WERI-Rb-1 (cell line): ENCODE measurements at regions not wholly inside any gene's neighbourhood (a gene's known extent, or its start where the extent isn't known, plus 50 kb on each side); places are given as distances from the start of the nearest gene placed in this dataset.

Source experiments
- DNase-seq: peaks from one replicate; pipeline ENCODE4 v3.0.0-alpha.2; 2020
- H3K27ac ChIP-seq: fragments of 250-450 bp; sonication (Bioruptor Pico); 2 replicates; pipeline ENCODE4 v1.5.1; 2020; ENCODE audit warnings: mild to moderate bottlenecking, moderate library complexity
- H3K27me3 ChIP-seq: fragments of 250-450 bp; sonication (Bioruptor Pico); 2 replicates; pipeline ENCODE4 v1.5.1; 2021; ENCODE audit warnings: mild to moderate bottlenecking, low read depth, moderate library complexity; ENCODE audit not compliant: insufficient read depth, severe bottlenecking
- H3K36me3 ChIP-seq: fragments of 250-450 bp; sonication (Bioruptor Pico); 2 replicates; pipeline ENCODE4 v1.5.1; 2020; ENCODE audit warnings: mild to moderate bottlenecking, moderate library complexity
- H3K4me3 ChIP-seq: 2 replicates; pipeline ENCODE4 v1.5.1; 2011; ENCODE audit warnings: low read depth, mild to moderate bottlenecking, control low read depth, low read length
- H3K9me3 ChIP-seq: fragments of 250-450 bp; sonication (Bioruptor Pico); 2 replicates; pipeline ENCODE4 v1.5.1; 2021; ENCODE audit warnings: mild to moderate bottlenecking, moderate library complexity; ENCODE audit not compliant: severe bottlenecking
- CTCF ChIP-seq: IDR thresholded peaks from 2 replicates; pipeline ENCODE4 v1.5.1; 2011; ENCODE audit warnings: low read depth, mild to moderate bottlenecking, control low read depth, inconsistent platforms, low read length

GRCh38 chr1:193799371-193799770 is 613.0 kb upstream of the B3GALT2 start:
- Histone ChIP-seq H3K36me3 (no peaks in the 10 kb centered on the region), H3K4me3 (no peak overlapping the region)
- TF ChIP-seq CTCF: no peak

GRCh38 chr1:193794239-193794638 is 607.8 kb upstream of the B3GALT2 start:
- Histone ChIP-seq H3K27me3 (no peaks in the 10 kb centered on the region), H3K4me3 (no peak overlapping the region), H3K9me3 (no peaks in the 10 kb centered on the region), H3K36me3 (no peaks in the 10 kb centered on the region), H3K27ac (no peak overlapping the region)
- no peak for TF ChIP-seq CTCF
- no peak for DNase-seq

More at GRCh38 chr1:193799371-193799770, 613.0 kb upstream of the B3GALT2 start:
- Histone ChIP-seq H3K9me3 (no peaks in the 10 kb centered on the region), H3K27ac (no peak overlapping the region), H3K27me3 (no peaks in the 10 kb centered on the region)
- no peak for DNase-seq

GRCh38 chr1:193791746-193792145 is 605.3 kb upstream of the B3GALT2 start:
- no peaks in the 10 kb centered on the region for H3K9me3 ChIP-seq
- no peak overlapping the region for H3K4me3 ChIP-seq
- no peak overlapping the region for H3K27ac ChIP-seq

GRCh38 chr1:193787061-193787460 is 600.6 kb upstream of the B3GALT2 start:
- TF ChIP-seq CTCF: no peak
- DNase-seq: no peak
- Histone ChIP-seq H3K36me3 (no peaks in the 10 kb centered on the region), H3K4me3 (no peak overlapping the region), H3K9me3 (no peaks in the 10 kb centered on the region), H3K27me3 (no peaks in the 10 kb centered on the region), H3K27ac (no peak overlapping the region)

More at GRCh38 chr1:193791746-193792145, 605.3 kb upstream of the B3GALT2 start:
- no peak for DNase-seq
- no peak for TF ChIP-seq CTCF
- Histone ChIP-seq H3K27me3 (no peaks in the 10 kb centered on the region), H3K36me3 (no peaks in the 10 kb centered on the region)

GRCh38 chr1:193785850-193786420 is 599.5 kb upstream of the B3GALT2 start:
- no peak for TF ChIP-seq CTCF
- no peaks in the 10 kb centered on the region for H3K9me3 ChIP-seq
- no peaks in the 10 kb centered on the region for H3K27me3 ChIP-seq
- no peak overlapping the region for H3K27ac ChIP-seq
- H3K4me3 ChIP-seq: no peak overlapping the region
- DNase-seq: no peak
- H3K36me3 ChIP-seq: no peaks in the 10 kb centered on the region
